Trophoblast cell (in vitro differentiated cells and primary cell): ENCODE measurements at regions not wholly inside any gene's neighbourhood (a gene's known extent, or its start where the extent isn't known, plus 50 kb on each side); places are given as distances from the start of the nearest gene placed in this dataset.
"Not testable (repeated sequence)": the region's sequence is repeated elsewhere in the genome, so short reads cannot be mapped to it uniquely, and the experiment has no call there.

Experiments
- DNase-seq, 2 donors: peaks; one replicate each; pipeline ENCODE4 v3.0.0-alpha.2; 2016
- H2AFZ ChIP-seq: 2 replicates; pipeline ENCODE4 v1.6.1; 2013; ENCODE audit warnings: low read length, moderate library complexity, mild to moderate bottlenecking; ENCODE audit not compliant: insufficient read depth, poor library complexity
- H2AK5ac ChIP-seq: 2 replicates; pipeline ENCODE4 v1.6.1; 2013; ENCODE audit warnings: mild to moderate bottlenecking, low read length
- H2BK120ac ChIP-seq: 2 replicates; pipeline ENCODE4 v1.6.1; 2013; ENCODE audit warnings: low read length, mild to moderate bottlenecking, moderate library complexity; ENCODE audit not compliant: insufficient read depth, poor library complexity
- H2BK12ac ChIP-seq: 2 replicates; pipeline ENCODE4 v1.6.1; 2013; ENCODE audit warnings: mild to moderate bottlenecking, low read length, moderate library complexity
- H2BK5ac ChIP-seq: 2 replicates; pipeline ENCODE4 v1.6.1; 2013; ENCODE audit warnings: low read length, low read depth, moderate library complexity, mild to moderate bottlenecking; ENCODE audit not compliant: poor library complexity
- H3K14ac ChIP-seq: 2 replicates; pipeline ENCODE4 v1.6.1; 2013; ENCODE audit warnings: mild to moderate bottlenecking, low read length
- H3K18ac ChIP-seq: 2 replicates; pipeline ENCODE4 v1.6.1; 2013; ENCODE audit warnings: mild to moderate bottlenecking, low read length
- H3K23ac ChIP-seq: 2 replicates; pipeline ENCODE4 v1.6.1; 2013; ENCODE audit warnings: low read length
- H3K27ac ChIP-seq: 2 replicates; pipeline ENCODE4 v1.5.1; 2013; ENCODE audit warnings: low read depth, mild to moderate bottlenecking, inconsistent platforms, low read length, moderate library complexity
- H3K27me3 ChIP-seq: 2 replicates; pipeline ENCODE4 v1.6.1; 2013; ENCODE audit warnings: inconsistent platforms, mild to moderate bottlenecking, low read length, moderate library complexity; ENCODE audit not compliant: insufficient read depth
- H3K36me3 ChIP-seq, 2 experiments: 1 replicate in 1 of 2; 2 replicates in 1 of 2; pipeline ENCODE4 v1.6.1; 2013; ENCODE audit warnings: low read length in 2 of 2, mild to moderate bottlenecking in 2 of 2, moderate library complexity in 1 of 2; ENCODE audit not compliant: insufficient read depth in 2 of 2, control insufficient read depth in 1 of 2
- H3K4ac ChIP-seq: 2 replicates; pipeline ENCODE4 v1.6.1; 2013; ENCODE audit warnings: low read depth, mild to moderate bottlenecking, low read length, moderate library complexity
- H3K4me1 ChIP-seq, 2 experiments: 1 replicate in 1 of 2; 2 replicates in 1 of 2; pipeline ENCODE4 v1.6.1; 2013; ENCODE audit warnings: low read length in 2 of 2, mild to moderate bottlenecking in 2 of 2, moderate library complexity in 1 of 2; ENCODE audit not compliant: insufficient read depth in 2 of 2, control insufficient read depth in 1 of 2
- H3K4me2 ChIP-seq: 2 replicates; pipeline ENCODE4 v1.6.1; 2013; ENCODE audit warnings: inconsistent platforms, mild to moderate bottlenecking, low read length, moderate library complexity
- H3K4me3 ChIP-seq: 2 replicates; pipeline ENCODE4 v1.5.1; 2013; ENCODE audit warnings: mild to moderate bottlenecking, low read depth, low read length, inconsistent platforms
- H3K79me1 ChIP-seq: one replicate; pipeline ENCODE4 v1.6.1; 2013; ENCODE audit warnings: low read length
- H3K79me2 ChIP-seq: 2 replicates; pipeline ENCODE4 v1.6.1; 2013; ENCODE audit warnings: low read length, mild to moderate bottlenecking; ENCODE audit not compliant: control insufficient read depth, insufficient read depth, poor library complexity
- H3K9ac ChIP-seq: 2 replicates; pipeline ENCODE4 v1.6.1; 2013; ENCODE audit warnings: mild to moderate bottlenecking, low read length
- H3K9me3 ChIP-seq: 2 replicates; pipeline ENCODE4 v1.6.1; 2013; ENCODE audit warnings: low read depth, mild to moderate bottlenecking, control low read depth, inconsistent platforms, low read length; ENCODE audit not compliant: insufficient read depth
- H4K12ac ChIP-seq: 2 replicates; pipeline ENCODE4 v1.6.1; 2013; ENCODE audit warnings: low read depth, mild to moderate bottlenecking, low read length, moderate library complexity
- H4K8ac ChIP-seq: 2 replicates; pipeline ENCODE4 v1.6.1; 2013; ENCODE audit warnings: low read depth, mild to moderate bottlenecking, low read length, moderate library complexity
- H4K91ac ChIP-seq: one replicate; pipeline ENCODE4 v1.6.1; 2013; ENCODE audit warnings: low read depth, mild to moderate bottlenecking, low read length, moderate library complexity
- WGBS: extraction: QIAGEN DNeasy Blood & Tissue Kit; methylation state at CpG from one replicate; pipeline ENCODE4 v1.1.7; 2013; ENCODE audit warnings: missing lambda C conversion rate; ENCODE audit not compliant: insufficient read length, insufficient coverage; ENCODE audit errors: extremely low coverage; 5-methylcytosine and 5-hydroxymethylcytosine counted together

DNA sequence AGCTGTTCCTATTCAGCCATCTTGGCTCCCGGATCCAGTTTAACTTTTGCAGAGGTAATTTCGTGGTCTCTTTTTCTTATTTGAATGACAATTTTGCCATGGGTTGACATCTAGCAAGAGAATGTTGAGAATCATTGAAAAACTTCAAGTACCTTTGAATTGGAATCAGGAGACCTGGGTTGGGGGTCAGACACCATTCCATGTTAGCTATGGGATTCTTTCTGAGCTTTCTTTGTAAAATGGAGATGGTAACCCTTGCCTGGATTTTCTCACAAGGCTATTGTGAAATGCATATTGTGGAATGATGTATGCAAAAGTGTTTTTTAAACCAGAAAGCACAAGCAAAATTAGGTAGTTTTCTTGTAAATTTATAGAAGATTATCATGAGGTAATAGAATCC is 79.1 kb upstream of the HAND2 start:
- H3K4ac ChIP-seq = no peak overlapping the region
- no peak overlapping the region for H2BK5ac ChIP-seq
- no peaks in the 10 kb centered on the region for H3K27me3 ChIP-seq
- no peak overlapping the region for H3K23ac ChIP-seq
- H4K8ac ChIP-seq = no peak overlapping the region
- DNase-seq = no peak
- no peaks in the 10 kb centered on the region for H3K79me2 ChIP-seq
- H3K79me1 ChIP-seq = peaks cover 1% of the 10 kb centered on the region
- H4K91ac ChIP-seq = no peak overlapping the region
- H3K36me3 ChIP-seq = no peaks in the 10 kb centered on the region
- H3K4me2 ChIP-seq = no peak overlapping the region
- H2BK12ac ChIP-seq = no peak overlapping the region
- no peak overlapping the region for H3K18ac ChIP-seq
- WGBS = no CpG with 5 or more reads among the region's 2 CpGs
- no peak overlapping the region for H2AFZ ChIP-seq
- no peak overlapping the region for H3K9ac ChIP-seq
- H3K4me3 ChIP-seq = no peak overlapping the region
- H4K12ac ChIP-seq = no peak overlapping the region
- H2BK120ac ChIP-seq = no peak overlapping the region
- H3K27ac ChIP-seq = no peak overlapping the region
- H3K4me1 ChIP-seq = no peaks in the 10 kb centered on the region
- no peaks in the 10 kb centered on the region for H3K9me3 ChIP-seq
- H3K14ac ChIP-seq = no peak overlapping the region
- no peak overlapping the region for H2AK5ac ChIP-seq

DNA sequence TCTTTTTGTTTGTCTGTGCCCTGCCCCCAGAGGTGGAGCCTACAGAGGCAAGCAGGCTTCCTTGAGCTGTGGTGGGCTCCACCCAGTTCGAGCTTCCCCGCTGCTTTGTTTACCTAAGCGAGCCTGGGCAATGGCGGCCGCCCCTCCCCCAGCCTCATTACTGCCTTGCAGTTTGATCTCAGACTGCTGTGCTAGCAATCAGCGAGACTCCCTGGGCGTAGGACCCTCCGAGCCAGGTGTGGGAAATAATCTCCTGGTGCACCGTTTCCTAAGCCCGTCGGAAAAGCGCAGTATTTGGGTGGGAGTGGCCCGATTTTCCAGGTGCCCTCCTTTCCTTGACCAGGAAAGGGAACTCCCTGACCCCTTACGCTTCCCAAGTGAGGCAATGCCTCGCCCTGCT is 78.6 kb upstream of the HAND2 start:
- H3K4me2 ChIP-seq = peak overlapping the region; percentile 54
- not testable (repeated sequence) for H4K91ac ChIP-seq, H3K79me1 ChIP-seq, H2BK5ac ChIP-seq, H3K4ac ChIP-seq, H2AK5ac ChIP-seq, H4K8ac ChIP-seq, H2BK120ac ChIP-seq, H3K79me2 ChIP-seq, H3K23ac ChIP-seq, H3K36me3 ChIP-seq, H3K27ac ChIP-seq, DNase-seq, H2BK12ac ChIP-seq, H2AFZ ChIP-seq, H3K4me1 ChIP-seq, H3K27me3 ChIP-seq, H3K9ac ChIP-seq, H3K14ac ChIP-seq, H4K12ac ChIP-seq, H3K9me3 ChIP-seq, H3K18ac ChIP-seq
- no CpG with 5 or more reads among the region's 15 CpGs for WGBS
- H3K4me3 ChIP-seq = peak overlapping the region; percentile 56

DNA sequence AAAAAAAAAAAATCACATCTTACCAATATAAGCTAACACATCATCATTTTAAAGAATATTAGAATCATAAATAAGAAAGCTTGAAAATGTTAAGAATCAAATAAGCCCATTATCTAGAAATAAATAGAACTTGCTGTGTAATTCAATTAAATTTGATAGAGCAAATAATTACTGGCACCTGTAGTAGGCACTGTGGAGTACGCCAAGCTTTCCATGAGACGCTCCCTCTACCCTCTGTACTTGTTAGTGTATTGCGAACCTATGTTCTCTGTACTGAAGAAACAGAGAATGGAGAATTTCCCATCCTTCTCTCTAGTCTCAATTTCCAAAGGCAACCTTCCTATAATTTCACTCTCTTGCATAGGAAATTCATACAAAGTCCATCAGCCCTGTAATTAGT is 61.7 kb upstream of the HAND2 start:
- no peak for DNase-seq
- no peak overlapping the region for H4K91ac ChIP-seq
- H3K18ac ChIP-seq = no peak overlapping the region
- no peaks in the 10 kb centered on the region for H3K4me1 ChIP-seq
- no peak overlapping the region for H2BK5ac ChIP-seq
- H3K36me3 ChIP-seq = no peaks in the 10 kb centered on the region
- no peak overlapping the region for H2AFZ ChIP-seq
- H3K4me3 ChIP-seq = no peak overlapping the region
- no peak overlapping the region for H2BK12ac ChIP-seq
- H3K9me3 ChIP-seq = no peaks in the 10 kb centered on the region
- no peak overlapping the region for H3K23ac ChIP-seq
- H3K4ac ChIP-seq = no peak overlapping the region
- no peak overlapping the region for H3K27ac ChIP-seq
- H4K12ac ChIP-seq = no peak overlapping the region
- no peaks in the 10 kb centered on the region for H3K79me1 ChIP-seq
- no CpG with 5 or more reads among the region's 3 CpGs for WGBS
- no peak overlapping the region for H2AK5ac ChIP-seq
- H3K9ac ChIP-seq = no peak overlapping the region
- no peaks in the 10 kb centered on the region for H3K79me2 ChIP-seq
- H2BK120ac ChIP-seq = no peak overlapping the region
- no peaks in the 10 kb centered on the region for H3K27me3 ChIP-seq
- H3K14ac ChIP-seq = no peak overlapping the region
- no peak overlapping the region for H3K4me2 ChIP-seq
- H4K8ac ChIP-seq = no peak overlapping the region

DNA sequence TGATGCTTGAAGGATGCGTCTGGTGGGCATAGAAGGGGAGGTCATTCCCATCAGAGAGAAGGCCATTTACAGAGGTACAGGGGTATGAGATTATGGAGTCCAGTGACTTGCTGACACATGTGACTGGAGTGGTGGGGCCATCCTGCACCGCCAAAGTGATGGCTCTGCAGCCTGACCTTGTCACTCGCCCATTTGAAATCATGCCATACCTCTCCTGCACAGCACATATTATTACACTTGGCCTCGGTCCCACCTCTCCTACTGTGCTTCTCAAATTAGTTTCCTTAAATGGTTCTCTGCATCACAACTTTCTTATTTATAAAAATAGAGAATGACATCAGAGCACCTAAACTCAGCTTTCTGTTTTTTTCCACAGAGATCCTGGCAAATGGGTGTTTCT is 60.7 kb upstream of the HAND2 start:
- Histone ChIP-seq H2BK12ac (no peak overlapping the region), H4K8ac (no peak overlapping the region), H3K4me3 (no peak overlapping the region), H3K18ac (no peak overlapping the region), H3K4me2 (no peak overlapping the region), H3K23ac (no peak overlapping the region), H2BK5ac (no peak overlapping the region), H3K27ac (no peak overlapping the region), H4K91ac (no peak overlapping the region), H2BK120ac (no peak overlapping the region), H3K4me1 (no peaks in the 10 kb centered on the region), H3K4ac (no peak overlapping the region), H3K9ac (no peak overlapping the region), H2AK5ac (no peak overlapping the region), H4K12ac (no peak overlapping the region), H3K14ac (no peak overlapping the region), H3K79me1 (no peaks in the 10 kb centered on the region), H3K9me3 (no peaks in the 10 kb centered on the region), H3K27me3 (no peaks in the 10 kb centered on the region), H3K36me3 (no peaks in the 10 kb centered on the region), H3K79me2 (no peaks in the 10 kb centered on the region), H2AFZ (no peak overlapping the region)
- no CpG with 5 or more reads among the region's 4 CpGs for WGBS
- no peak for DNase-seq
